GM23338 (cell line): ENCODE measurements at regions not wholly inside any gene's neighbourhood (a gene's known extent, or its start where the extent isn't known, plus 50 kb on each side); places are given as distances from the start of the nearest gene placed in this dataset.

ENCODE experiments used
- CREB1 ChIP-seq: fragments of 250-450 bp; sonication (Bioruptor Pico); IDR thresholded peaks from 2 replicates; pipeline ENCODE4 v1.5.0; 2020; ENCODE audit warnings: low read depth, mild to moderate bottlenecking, moderate library complexity
- EZH2 ChIP-seq: fragments of 200-600 bp; sonication (generic); IDR thresholded peaks from one replicate; pipeline ENCODE4 v1.8.0; 2017; ENCODE audit warnings: antibody characterized with exemption, mild to moderate bottlenecking, low read depth; ENCODE audit not compliant: unreplicated experiment
- POLR2AphosphoS5 ChIP-seq: IDR thresholded peaks from 2 replicates; pipeline ENCODE4 v1.6.1; 2016; ENCODE audit warnings: antibody characterized with exemption, low read depth
- REST ChIP-seq: IDR thresholded peaks from one replicate; pipeline ENCODE4 v1.6.1; 2018; ENCODE audit warnings: antibody characterized with exemption; ENCODE audit not compliant: unreplicated experiment
- STAT1 ChIP-seq: IDR thresholded peaks from one replicate; pipeline ENCODE4 v1.6.1; 2016; ENCODE audit warnings: antibody characterized with exemption; ENCODE audit not compliant: unreplicated experiment
- ZNF114 ChIP-seq: fragments of 250-450 bp; sonication (Bioruptor Pico); IDR thresholded peaks from 2 replicates; pipeline ENCODE4 v1.5.0; 2020; ENCODE audit warnings: mild to moderate bottlenecking, moderate library complexity
- ZNF331 ChIP-seq: fragments of 250-450 bp; sonication (Bioruptor Pico); IDR thresholded peaks from 2 replicates; pipeline ENCODE4 v1.5.0; 2020; ENCODE audit warnings: low read depth, mild to moderate bottlenecking, moderate library complexity
- TF ChIP-seq, protein P1 (sequence below): fragments of 250-450 bp; sonication (Bioruptor Pico); IDR thresholded peaks from 2 replicates; pipeline ENCODE4 v1.5.0; 2020; ENCODE audit warnings: mild to moderate bottlenecking, moderate library complexity
- TF ChIP-seq, protein P2 (sequence below), 2 experiments: fragments of 200-600 bp in 1 of 2; sonication (generic) in 1 of 2; conservative IDR thresholded peaks; 2 replicates each; pipeline versions ENCODE4 v1.5.1 to v1.6.1; 2016 to 2017; ENCODE audit warnings: antibody characterized with exemption in 2 of 2, low read depth in 2 of 2, mild to moderate bottlenecking in 2 of 2, moderate library complexity in 1 of 2

DNA sequence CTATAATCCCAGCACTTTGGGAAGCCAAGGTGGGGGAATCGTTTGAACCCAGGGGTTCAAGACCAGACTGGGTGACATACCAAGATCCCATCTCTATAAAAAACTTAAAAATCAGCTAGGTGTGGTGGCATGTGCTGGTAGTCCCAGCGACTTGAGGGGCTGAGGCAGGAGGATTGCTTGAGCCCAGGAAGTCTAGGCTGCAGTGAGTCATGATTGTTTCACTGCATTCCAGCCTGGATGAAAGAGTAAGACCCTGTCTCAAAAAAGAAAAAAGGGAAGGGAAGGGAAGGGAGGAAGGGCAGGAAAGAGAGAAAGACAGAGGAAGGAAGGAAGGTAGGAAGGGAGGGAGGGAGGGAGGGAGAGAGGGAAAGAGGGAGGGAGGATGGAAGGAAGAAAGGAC, 133.7 kb upstream of the LRRN1 start (continued):
- TF ChIP-seq, protein P1, sequence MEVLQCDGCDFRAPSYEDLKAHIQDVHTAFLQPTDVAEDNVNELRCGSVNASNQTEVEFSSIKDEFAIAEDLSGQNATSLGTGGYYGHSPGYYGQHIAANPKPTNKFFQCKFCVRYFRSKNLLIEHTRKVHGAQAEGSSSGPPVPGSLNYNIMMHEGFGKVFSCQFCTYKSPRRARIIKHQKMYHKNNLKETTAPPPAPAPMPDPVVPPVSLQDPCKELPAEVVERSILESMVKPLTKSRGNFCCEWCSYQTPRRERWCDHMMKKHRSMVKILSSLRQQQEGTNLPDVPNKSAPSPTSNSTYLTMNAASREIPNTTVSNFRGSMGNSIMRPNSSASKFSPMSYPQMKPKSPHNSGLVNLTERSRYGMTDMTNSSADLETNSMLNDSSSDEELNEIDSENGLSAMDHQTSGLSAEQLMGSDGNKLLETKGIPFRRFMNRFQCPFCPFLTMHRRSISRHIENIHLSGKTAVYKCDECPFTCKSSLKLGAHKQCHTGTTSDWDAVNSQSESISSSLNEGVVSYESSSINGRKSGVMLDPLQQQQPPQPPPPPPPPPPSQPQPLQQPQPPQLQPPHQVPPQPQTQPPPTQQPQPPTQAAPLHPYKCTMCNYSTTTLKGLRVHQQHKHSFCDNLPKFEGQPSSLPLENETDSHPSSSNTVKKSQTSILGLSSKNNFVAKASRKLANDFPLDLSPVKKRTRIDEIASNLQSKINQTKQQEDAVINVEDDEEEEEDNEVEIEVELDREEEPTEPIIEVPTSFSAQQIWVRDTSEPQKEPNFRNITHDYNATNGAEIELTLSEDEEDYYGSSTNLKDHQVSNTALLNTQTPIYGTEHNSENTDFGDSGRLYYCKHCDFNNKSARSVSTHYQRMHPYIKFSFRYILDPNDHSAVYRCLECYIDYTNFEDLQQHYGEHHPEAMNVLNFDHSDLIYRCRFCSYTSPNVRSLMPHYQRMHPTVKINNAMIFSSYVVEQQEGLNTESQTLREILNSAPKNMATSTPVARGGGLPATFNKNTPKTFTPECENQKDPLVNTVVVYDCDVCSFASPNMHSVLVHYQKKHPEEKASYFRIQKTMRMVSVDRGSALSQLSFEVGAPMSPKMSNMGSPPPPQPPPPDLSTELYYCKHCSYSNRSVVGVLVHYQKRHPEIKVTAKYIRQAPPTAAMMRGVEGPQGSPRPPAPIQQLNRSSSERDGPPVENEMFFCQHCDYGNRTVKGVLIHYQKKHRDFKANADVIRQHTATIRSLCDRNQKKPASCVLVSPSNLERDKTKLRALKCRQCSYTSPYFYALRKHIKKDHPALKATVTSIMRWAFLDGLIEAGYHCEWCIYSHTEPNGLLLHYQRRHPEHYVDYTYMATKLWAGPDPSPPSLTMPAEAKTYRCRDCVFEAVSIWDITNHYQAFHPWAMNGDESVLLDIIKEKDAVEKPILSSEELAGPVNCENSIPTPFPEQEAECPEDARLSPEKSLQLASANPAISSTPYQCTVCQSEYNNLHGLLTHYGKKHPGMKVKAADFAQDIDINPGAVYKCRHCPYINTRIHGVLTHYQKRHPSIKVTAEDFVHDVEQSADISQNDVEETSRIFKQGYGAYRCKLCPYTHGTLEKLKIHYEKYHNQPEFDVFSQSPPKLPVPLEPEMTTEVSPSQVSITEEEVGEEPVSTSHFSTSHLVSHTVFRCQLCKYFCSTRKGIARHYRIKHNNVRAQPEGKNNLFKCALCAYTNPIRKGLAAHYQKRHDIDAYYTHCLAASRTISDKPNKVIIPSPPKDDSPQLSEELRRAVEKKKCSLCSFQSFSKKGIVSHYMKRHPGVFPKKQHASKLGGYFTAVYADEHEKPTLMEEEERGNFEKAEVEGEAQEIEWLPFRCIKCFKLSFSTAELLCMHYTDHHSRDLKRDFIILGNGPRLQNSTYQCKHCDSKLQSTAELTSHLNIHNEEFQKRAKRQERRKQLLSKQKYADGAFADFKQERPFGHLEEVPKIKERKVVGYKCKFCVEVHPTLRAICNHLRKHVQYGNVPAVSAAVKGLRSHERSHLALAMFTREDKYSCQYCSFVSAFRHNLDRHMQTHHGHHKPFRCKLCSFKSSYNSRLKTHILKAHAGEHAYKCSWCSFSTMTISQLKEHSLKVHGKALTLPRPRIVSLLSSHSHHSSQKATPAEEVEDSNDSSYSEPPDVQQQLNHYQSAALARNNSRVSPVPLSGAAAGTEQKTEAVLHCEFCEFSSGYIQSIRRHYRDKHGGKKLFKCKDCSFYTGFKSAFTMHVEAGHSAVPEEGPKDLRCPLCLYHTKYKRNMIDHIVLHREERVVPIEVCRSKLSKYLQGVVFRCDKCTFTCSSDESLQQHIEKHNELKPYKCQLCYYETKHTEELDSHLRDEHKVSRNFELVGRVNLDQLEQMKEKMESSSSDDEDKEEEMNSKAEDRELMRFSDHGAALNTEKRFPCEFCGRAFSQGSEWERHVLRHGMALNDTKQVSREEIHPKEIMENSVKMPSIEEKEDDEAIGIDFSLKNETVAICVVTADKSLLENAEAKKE (CRISPR knock-in tag): no peak
- TF ChIP-seq STAT1 (no peak), REST (no peak), ZNF114 (CRISPR knock-in tag) (no peak), EZH2 (no peak), CREB1 (CRISPR knock-in tag) (no peak), ZNF331 (CRISPR knock-in tag) (no peak), POLR2AphosphoS5 (no peak)
- TF ChIP-seq, protein P2, sequence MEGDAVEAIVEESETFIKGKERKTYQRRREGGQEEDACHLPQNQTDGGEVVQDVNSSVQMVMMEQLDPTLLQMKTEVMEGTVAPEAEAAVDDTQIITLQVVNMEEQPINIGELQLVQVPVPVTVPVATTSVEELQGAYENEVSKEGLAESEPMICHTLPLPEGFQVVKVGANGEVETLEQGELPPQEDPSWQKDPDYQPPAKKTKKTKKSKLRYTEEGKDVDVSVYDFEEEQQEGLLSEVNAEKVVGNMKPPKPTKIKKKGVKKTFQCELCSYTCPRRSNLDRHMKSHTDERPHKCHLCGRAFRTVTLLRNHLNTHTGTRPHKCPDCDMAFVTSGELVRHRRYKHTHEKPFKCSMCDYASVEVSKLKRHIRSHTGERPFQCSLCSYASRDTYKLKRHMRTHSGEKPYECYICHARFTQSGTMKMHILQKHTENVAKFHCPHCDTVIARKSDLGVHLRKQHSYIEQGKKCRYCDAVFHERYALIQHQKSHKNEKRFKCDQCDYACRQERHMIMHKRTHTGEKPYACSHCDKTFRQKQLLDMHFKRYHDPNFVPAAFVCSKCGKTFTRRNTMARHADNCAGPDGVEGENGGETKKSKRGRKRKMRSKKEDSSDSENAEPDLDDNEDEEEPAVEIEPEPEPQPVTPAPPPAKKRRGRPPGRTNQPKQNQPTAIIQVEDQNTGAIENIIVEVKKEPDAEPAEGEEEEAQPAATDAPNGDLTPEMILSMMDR (conservative IDR thresholded peaks at IDR 0.05; ENCODE audit: low read depth in 2 of 2): no peak
